ENCODE measurements at regions not wholly inside any gene's neighbourhood (a gene's known extent, or its start where the extent isn't known, plus 50 kb on each side); places are given as distances from the start of the nearest gene placed in this dataset.

- TF ChIP-seq POLR2A (IDR thresholded peaks at IDR 0.05; ENCODE audit: low read length) (no peak), GATA1 (IDR thresholded peaks at IDR 0.05; ENCODE audit: low read depth, low read length) (no peak)
These were observed 208.9 kb downstream of the ASB1 start for GRCh38 chr2:238635647-238636051.
